Liver (tissue), 3 donors: ENCODE measurements at regions not wholly inside any gene's neighbourhood (a gene's known extent, or its start where the extent isn't known, plus 50 kb on each side); places are given as distances from the start of the nearest gene placed in this dataset.

Experiments
- ATF3 ChIP-seq: IDR thresholded peaks from 2 replicates; pipeline ENCODE4 v1.6.1; 2016; ENCODE audit warnings: antibody characterized with exemption
- CTCF ChIP-seq: fragments of 150-350 bp; IDR thresholded peaks from 2 replicates; pipeline ENCODE4 v1.5.1; 2017; ENCODE audit warnings: improper control_type of control experiment, low read depth, low read length; ENCODE audit not compliant: missing input control
- FOXA1 ChIP-seq: IDR thresholded peaks from 2 replicates; pipeline ENCODE4 v1.6.1; 2016; ENCODE audit warnings: antibody characterized with exemption
- GABPA ChIP-seq, 2 donors: IDR thresholded peaks in 1 of 2; conservative IDR thresholded peaks in 1 of 2; 2 replicates each; pipeline ENCODE4 v1.6.1; 2016; ENCODE audit warnings: antibody characterized with exemption in 2 of 2, mild to moderate bottlenecking in 1 of 2, moderate library complexity in 1 of 2
- HNF4G ChIP-seq: IDR thresholded peaks from 2 replicates; pipeline ENCODE4 v1.6.1; 2016; ENCODE audit warnings: antibody characterized with exemption
- JUND ChIP-seq, 2 donors: IDR thresholded peaks; 2 replicates each; pipeline ENCODE4 v1.6.1; 2016; ENCODE audit warnings: antibody characterized with exemption in 2 of 2
- MAX ChIP-seq: IDR thresholded peaks from 2 replicates; pipeline ENCODE4 v1.6.1; 2016; ENCODE audit warnings: antibody characterized with exemption
- RAD21 ChIP-seq, 2 donors: IDR thresholded peaks; 2 replicates each; pipeline ENCODE4 v1.6.1; 2016; ENCODE audit warnings: antibody characterized with exemption in 2 of 2, mild to moderate bottlenecking in 2 of 2
- REST ChIP-seq: IDR thresholded peaks from 2 replicates; pipeline ENCODE4 v1.6.1; 2016; ENCODE audit warnings: antibody characterized with exemption, mild to moderate bottlenecking
- RXRA ChIP-seq, 2 donors: IDR thresholded peaks; 2 replicates each; pipeline ENCODE4 v1.6.1; 2017 to 2018; ENCODE audit warnings: antibody characterized with exemption in 2 of 2, mild to moderate bottlenecking in 1 of 2
- SP1 ChIP-seq: IDR thresholded peaks from 2 replicates; pipeline ENCODE4 v1.6.1; 2018; ENCODE audit warnings: antibody characterized with exemption, mild to moderate bottlenecking
- TAF1 ChIP-seq: conservative IDR thresholded peaks from 2 replicates; pipeline ENCODE4 v1.6.1; 2016; ENCODE audit warnings: antibody characterized with exemption, mild to moderate bottlenecking
- ZBTB33 ChIP-seq: IDR thresholded peaks from 2 replicates; pipeline ENCODE4 v1.6.1; 2016; ENCODE audit warnings: antibody characterized with exemption
- donor health status: healthy.
- donor health status: healthy.

GRCh38 chr2:217525076-217525475, 477.7 kb downstream of the TNS1 start:
- TF ChIP-seq CTCF: no peak
- TF ChIP-seq REST: no peak
- TF ChIP-seq RAD21 (IDR thresholded peaks at IDR 0.05): no peak
- TF ChIP-seq ZBTB33: no peak
- TF ChIP-seq HNF4G: no peak
- TF ChIP-seq RXRA (IDR thresholded peaks at IDR 0.05): no peak
- no peak for TF ChIP-seq MAX
- TF ChIP-seq JUND (IDR thresholded peaks at IDR 0.05): no peak
- no peak for TF ChIP-seq TAF1
- TF ChIP-seq SP1: no peak
- TF ChIP-seq GABPA (IDR thresholded peaks at IDR 0.05 in 1 of 2, conservative IDR thresholded peaks at IDR 0.05 in 1 of 2): no peak
- no peak for TF ChIP-seq FOXA1
- no peak for TF ChIP-seq ATF3
